IPS-NIHi11 (cell line): ENCODE measurements at regions not wholly inside any gene's neighbourhood (a gene's known extent, or its start where the extent isn't known, plus 50 kb on each side); places are given as distances from the start of the nearest gene placed in this dataset.

ENCODE experiments used
- DNase-seq: peaks from one replicate; pipeline ENCODE4 v3.0.0; 2012; ENCODE audit warnings: mixed read lengths, low spot score

- no peak for DNase-seq
These were observed 50.3 kb upstream of the TRIM9 start for GRCh38 chr14:51145246-51145645.

GRCh38 chr14:51147183-51147582 lies 52.3 kb upstream of the TRIM9 start:
- no peak for DNase-seq

GRCh38 chr14:51155326-51155725 lies 60.4 kb upstream of the TRIM9 start:
- DNase-seq: no peak

GRCh38 chr14:51157012-51157411 lies 62.1 kb upstream of the TRIM9 start:
- DNase-seq: no peak

GRCh38 chr14:51160871-51161270 lies 66.0 kb upstream of the TRIM9 start:
- DNase-seq: no peak

- no peak for DNase-seq
These were observed 70.5 kb upstream of the TRIM9 start for GRCh38 chr14:51165415-51165814.

- DNase-seq: no peak
These were observed 72.3 kb upstream of the TMX1 start for GRCh38 chr14:51167587-51168214.

- DNase-seq: no peak
These were observed 71.8 kb upstream of the TMX1 start for GRCh38 chr14:51168215-51168613.

GRCh38 chr14:51173863-51174262 lies 66.2 kb upstream of the TMX1 start:
- no peak for DNase-seq

- DNase-seq: peak; percentile 31
These were observed 63.2 kb upstream of the TMX1 start for GRCh38 chr14:51176839-51177238.

- DNase-seq: no peak
These were observed 59.5 kb upstream of the TMX1 start for GRCh38 chr14:51180577-51180976.

GRCh38 chr14:51182131-51182565 lies 57.9 kb upstream of the TMX1 start:
- no peak for DNase-seq

- no peak for DNase-seq
These were observed 54.9 kb upstream of the TMX1 start for GRCh38 chr14:51185180-51185579.

GRCh38 chr14:51185754-51186153 lies 54.3 kb upstream of the TMX1 start:
- no peak for DNase-seq

- no peak for DNase-seq
These were observed 51.4 kb upstream of the TMX1 start for GRCh38 chr14:51188566-51189185.

GRCh38 chr14:51189600-51190376 lies 50.3 kb upstream of the TMX1 start:
- no peak for DNase-seq
